ENCODE measurements at regions not wholly inside any gene's neighbourhood (a gene's known extent, or its start where the extent isn't known, plus 50 kb on each side); places are given as distances from the start of the nearest gene placed in this dataset.

DNA sequence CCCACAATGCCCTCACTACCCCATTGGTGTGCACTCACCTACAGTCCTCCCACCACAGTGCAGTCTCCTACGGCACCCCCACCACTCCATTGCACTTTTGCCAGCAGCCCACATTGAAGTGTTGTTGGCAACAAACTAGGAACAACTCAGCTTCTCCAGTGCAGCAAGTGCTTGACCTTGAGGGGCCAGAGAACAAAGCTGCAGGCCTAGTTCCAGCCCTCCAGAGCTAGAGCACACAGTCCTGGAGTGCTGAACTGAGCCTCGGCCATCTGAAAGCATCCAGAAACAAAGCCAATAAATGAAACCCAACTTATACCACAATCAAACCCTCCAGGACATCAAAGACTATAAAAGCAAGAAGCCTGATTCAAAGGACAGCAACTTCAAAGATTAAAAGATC lies 129.9 kb downstream of the C1orf94 start:
- Histone ChIP-seq H3K4me1 (no peaks in the 10 kb centered on the region), H3K27ac (no peak overlapping the region), H2AFZ (no peak overlapping the region), H3K4me2 (ENCODE audit: low read length) (no peak overlapping the region), H3K79me2 (no peaks in the 10 kb centered on the region), H3K9ac (no peak overlapping the region), H3K4me3 (ENCODE audit: low read depth, low read length) (no peak overlapping the region), H3K9me3 (ENCODE audit: control insufficient read depth, low read length) (no peaks in the 10 kb centered on the region), H3K36me3 (ENCODE audit: control insufficient read depth, insufficient read depth, low read length) (no peaks in the 10 kb centered on the region), H3K27me3 (ENCODE audit: control insufficient read depth, insufficient read depth, low read length) (no peaks in the 10 kb centered on the region)
- TF ChIP-seq CTCF (IDR thresholded peaks at IDR 0.05): no peak

- no peaks in the 10 kb centered on the region for H3K27me3 ChIP-seq (ENCODE audit: control insufficient read depth, insufficient read depth, low read length)
- H3K36me3 ChIP-seq (ENCODE audit: control insufficient read depth, insufficient read depth, low read length): no peaks in the 10 kb centered on the region
- no peaks in the 10 kb centered on the region for H3K4me1 ChIP-seq
- no peak overlapping the region for H3K4me3 ChIP-seq (ENCODE audit: low read depth, low read length)
- no peaks in the 10 kb centered on the region for H3K79me2 ChIP-seq
- H3K9ac ChIP-seq: no peak overlapping the region
- no peaks in the 10 kb centered on the region for H3K9me3 ChIP-seq (ENCODE audit: control insufficient read depth, low read length)
- no peak overlapping the region for H3K27ac ChIP-seq
- no peak for TF ChIP-seq CTCF (IDR thresholded peaks at IDR 0.05)
- H3K4me2 ChIP-seq (ENCODE audit: low read length): no peak overlapping the region
- no peak overlapping the region for H2AFZ ChIP-seq
Observed at GRCh38 chr1:34312359-34312758, 135.7 kb downstream of the C1orf94 start.

GRCh38 chr1:34315974-34316373 lies 139.3 kb downstream of the C1orf94 start:
- Histone ChIP-seq H3K27me3 (ENCODE audit: control insufficient read depth, insufficient read depth, low read length) (no peaks in the 10 kb centered on the region), H3K4me1 (no peaks in the 10 kb centered on the region), H3K36me3 (ENCODE audit: control insufficient read depth, insufficient read depth, low read length) (no peaks in the 10 kb centered on the region), H3K4me2 (ENCODE audit: low read length) (no peak overlapping the region), H3K9ac (no peak overlapping the region), H3K9me3 (ENCODE audit: control insufficient read depth, low read length) (no peaks in the 10 kb centered on the region), H3K27ac (no peak overlapping the region), H2AFZ (no peak overlapping the region), H3K79me2 (no peaks in the 10 kb centered on the region), H3K4me3 (ENCODE audit: low read depth, low read length) (no peak overlapping the region)
- TF ChIP-seq CTCF (IDR thresholded peaks at IDR 0.05): no peak

GRCh38 chr1:34316773-34317172 lies 140.1 kb downstream of the C1orf94 start:
- Histone ChIP-seq H3K4me1 (no peaks in the 10 kb centered on the region), H3K27ac (no peak overlapping the region), H3K27me3 (ENCODE audit: control insufficient read depth, insufficient read depth, low read length) (no peaks in the 10 kb centered on the region), H3K9ac (no peak overlapping the region), H3K4me3 (ENCODE audit: low read depth, low read length) (no peak overlapping the region), H3K36me3 (ENCODE audit: control insufficient read depth, insufficient read depth, low read length) (no peaks in the 10 kb centered on the region), H3K4me2 (ENCODE audit: low read length) (no peak overlapping the region), H3K9me3 (ENCODE audit: control insufficient read depth, low read length) (no peaks in the 10 kb centered on the region), H2AFZ (no peak overlapping the region), H3K79me2 (no peaks in the 10 kb centered on the region)
- no peak for TF ChIP-seq CTCF (IDR thresholded peaks at IDR 0.05)

- H3K79me2 ChIP-seq: no peaks in the 10 kb centered on the region
- H3K9ac ChIP-seq: no peak overlapping the region
- H3K4me2 ChIP-seq (ENCODE audit: low read length): no peak overlapping the region
- no peak overlapping the region for H3K4me3 ChIP-seq (ENCODE audit: low read depth, low read length)
- H3K27ac ChIP-seq: no peak overlapping the region
- no peak for TF ChIP-seq CTCF (IDR thresholded peaks at IDR 0.05)
- H3K27me3 ChIP-seq (ENCODE audit: control insufficient read depth, insufficient read depth, low read length): no peaks in the 10 kb centered on the region
- H3K9me3 ChIP-seq (ENCODE audit: control insufficient read depth, low read length): no peaks in the 10 kb centered on the region
- no peak overlapping the region for H2AFZ ChIP-seq
- no peaks in the 10 kb centered on the region for H3K4me1 ChIP-seq
- H3K36me3 ChIP-seq (ENCODE audit: control insufficient read depth, insufficient read depth, low read length): no peaks in the 10 kb centered on the region
Observed at GRCh38 chr1:34319218-34319617, 142.5 kb downstream of the C1orf94 start.

Data from parathyroid adenoma (tissue), 2 donors.